CD4-positive, alpha-beta memory T cell (primary cell): ENCODE measurements at regions not wholly inside any gene's neighbourhood (a gene's known extent, or its start where the extent isn't known, plus 50 kb on each side); places are given as distances from the start of the nearest gene placed in this dataset.
"Not testable (repeated sequence)": the region's sequence is repeated elsewhere in the genome, so short reads cannot be mapped to it uniquely, and the experiment has no call there.

Experiments used
- CTCF ChIA-PET: fragments of 350-600 bp; sonication (Branson Sonifier 250); formaldehyde crosslinking; loops from one replicate; lab custom pipeline; 2021; ENCODE audit warnings: inconsistent platforms; ENCODE audit not compliant: partially characterized antibody; lab: Charles Lee
- POLR2A ChIA-PET: fragments of 350-600 bp; sonication (Branson Sonifier 250); formaldehyde crosslinking; loops from one replicate; lab custom pipeline; 2021; ENCODE audit not compliant: partially characterized antibody; lab: Charles Lee
- DNase-seq, 5 donors: peaks; one replicate each; pipeline versions ENCODE4 v3.0.0 to v3.0.0-alpha.2; 2020 to 2022; ENCODE audit warnings: mixed read lengths in 1 of 5
- H3K27ac ChIP-seq: one replicate; pipeline ENCODE4 v1.7.0; 2013; ENCODE audit warnings: low read depth, low read length
- H3K27me3 ChIP-seq: 2 replicates; pipeline ENCODE4 v1.7.0; 2013; ENCODE audit warnings: mild to moderate bottlenecking, low read length, moderate library complexity; ENCODE audit not compliant: insufficient read depth
- H3K36me3 ChIP-seq: 2 replicates; pipeline ENCODE4 v1.7.0; 2013; ENCODE audit warnings: mild to moderate bottlenecking, low read length, moderate library complexity; ENCODE audit not compliant: insufficient read depth
- H3K4me1 ChIP-seq: 2 replicates; pipeline ENCODE4 v1.7.0; 2013; ENCODE audit warnings: mild to moderate bottlenecking, low read length, moderate library complexity; ENCODE audit not compliant: insufficient read depth
- H3K4me3 ChIP-seq, 2 donors: one replicate each; pipeline ENCODE4 v1.7.0; 2013; ENCODE audit warnings: low read length in 2 of 2, mild to moderate bottlenecking in 1 of 2
- H3K9me3 ChIP-seq, 2 donors: one replicate each; pipeline ENCODE4 v1.7.0; 2013; ENCODE audit warnings: low read length in 2 of 2, control low read depth in 1 of 2; ENCODE audit not compliant: control insufficient read depth in 1 of 2
- H3K27ac Mint-ChIP-seq, 7 donors: one replicate each; pipeline ENCODE4 v1.8.0; 2020 to 2021; ENCODE audit warnings: mixed read lengths in 7 of 7, mild to moderate bottlenecking in 6 of 7, inconsistent platforms in 3 of 7, moderate library complexity in 3 of 7
- H3K27me3 Mint-ChIP-seq, 2 donors: one replicate each; pipeline ENCODE4 v1.8.0; 2020 to 2021; ENCODE audit warnings: mixed read lengths in 2 of 2
- H3K36me3 Mint-ChIP-seq, 2 donors: one replicate each; pipeline ENCODE4 v1.8.0; 2020 to 2021; ENCODE audit warnings: mixed read lengths in 2 of 2, inconsistent platforms in 1 of 2, mild to moderate bottlenecking in 1 of 2
- H3K4me1 Mint-ChIP-seq, 4 donors: one replicate each; pipeline ENCODE4 v1.8.0; 2020 to 2021; ENCODE audit warnings: mixed read lengths in 4 of 4, mild to moderate bottlenecking in 1 of 4
- H3K4me3 Mint-ChIP-seq, 8 donors: one replicate each; pipeline ENCODE4 v1.8.0; 2020 to 2021; ENCODE audit warnings: mixed read lengths in 8 of 8, mild to moderate bottlenecking in 7 of 8, moderate library complexity in 6 of 8, inconsistent platforms in 3 of 8
- H3K9me3 Mint-ChIP-seq, 8 donors: one replicate each; pipeline ENCODE4 v1.8.0; 2020 to 2021; ENCODE audit warnings: mixed read lengths in 8 of 8, mild to moderate bottlenecking in 5 of 8, inconsistent platforms in 3 of 8, moderate library complexity in 1 of 8
- intact Hi-C: fragments of 100-400 bp; cut with micrococcal nuclease; formaldehyde crosslinking; loops from one replicate; pipeline ENCODE4 v1.15.1; 2023

GRCh38 chr11:44427432-44427831 lies 117.5 kb upstream of the ALX4 start:
- H3K36me3 Mint-ChIP-seq, result no peaks in the 10 kb centered on the region
- H3K4me3 Mint-ChIP-seq, result no peak overlapping the region
- H3K9me3 Mint-ChIP-seq, result no peaks in the 10 kb centered on the region
- POLR2A ChIA-PET, result no interaction called here
- CTCF ChIA-PET, result no interaction called here
- H3K4me3 ChIP-seq, result no peak overlapping the region
- intact Hi-C loops, result no loop called here
- no peaks in the 10 kb centered on the region for H3K4me1 Mint-ChIP-seq
- H3K4me1 ChIP-seq, result no peaks in the 10 kb centered on the region
- no peaks in the 10 kb centered on the region for H3K27me3 ChIP-seq
- no peak for DNase-seq
- no peaks in the 10 kb centered on the region for H3K36me3 ChIP-seq
- peaks cover 29 to 33% of the 10 kb centered on the region in 2 donors for H3K27me3 Mint-ChIP-seq
- no peaks in the 10 kb centered on the region for H3K9me3 ChIP-seq
- H3K27ac ChIP-seq, result no peak overlapping the region
- H3K27ac Mint-ChIP-seq, result no peak overlapping the region

GRCh38 chr11:44430140-44430539 lies 120.2 kb upstream of the ALX4 start:
- ChIA-PET POLR2A (interaction anchor here (0.5 kb wide), 1 partner anchor 1209 kb away, joined by 4 read pairs; no protein-coding TSS in a partner anchor), CTCF (no interaction called here)
- peaks cover 32 to 33% of the 10 kb centered on the region in 2 donors for H3K27me3 Mint-ChIP-seq
- H3K27ac Mint-ChIP-seq, result no peak overlapping the region
- Histone ChIP-seq H3K4me3 (no peak overlapping the region), H3K27me3 (no peaks in the 10 kb centered on the region), H3K4me1 (no peaks in the 10 kb centered on the region), H3K9me3 (no peaks in the 10 kb centered on the region), H3K27ac (no peak overlapping the region), H3K36me3 (no peaks in the 10 kb centered on the region)
- no peaks in the 10 kb centered on the region for H3K4me1 Mint-ChIP-seq
- H3K4me3 Mint-ChIP-seq, result no peak overlapping the region
- no peak for DNase-seq
- intact Hi-C loops, result no loop called here
- H3K36me3 Mint-ChIP-seq, result no peaks in the 10 kb centered on the region
- peaks cover 0 to 2% (median 0%) of the 10 kb centered on the region in 8 donors for H3K9me3 Mint-ChIP-seq

- Histone ChIP-seq H3K27ac (no peak overlapping the region), H3K27me3 (no peaks in the 10 kb centered on the region), H3K36me3 (no peaks in the 10 kb centered on the region), H3K4me3 (no peak overlapping the region), H3K4me1 (no peaks in the 10 kb centered on the region), H3K9me3 (no peaks in the 10 kb centered on the region)
- H3K4me3 Mint-ChIP-seq, result no peak overlapping the region
- ChIA-PET POLR2A (no interaction called here), CTCF (interaction anchor here (1.2 kb wide), 1 partner anchor 15 kb away, joined by 3 read pairs; no protein-coding TSS in a partner anchor)
- DNase-seq, result no peak
- no peaks in the 10 kb centered on the region for H3K4me1 Mint-ChIP-seq
- intact Hi-C loops, result no loop called here
- H3K9me3 Mint-ChIP-seq, result peaks cover 0 to 3% (median under 1%) of the 10 kb centered on the region in 8 donors
- H3K27ac Mint-ChIP-seq, result no peak overlapping the region
- H3K27me3 Mint-ChIP-seq, result peaks cover 45 to 46% of the 10 kb centered on the region in 2 donors
- no peaks in the 10 kb centered on the region for H3K36me3 Mint-ChIP-seq
Measured at GRCh38 chr11:44434191-44434590, 124.3 kb upstream of the ALX4 start.

- H3K9me3 Mint-ChIP-seq, result peaks cover 0 to 22% (median 11%) of the 10 kb centered on the region in 8 donors
- H3K27me3 ChIP-seq, result no peaks in the 10 kb centered on the region
- H3K27ac Mint-ChIP-seq, result no peak overlapping the region
- peaks cover 50 to 60% of the 10 kb centered on the region in 2 donors for H3K27me3 Mint-ChIP-seq
- DNase-seq, result no peak
- no peaks in the 10 kb centered on the region for H3K4me1 ChIP-seq
- no peak overlapping the region for H3K4me3 ChIP-seq
- ChIA-PET POLR2A (no interaction called here), CTCF (no interaction called here)
- no peaks in the 10 kb centered on the region for H3K9me3 ChIP-seq
- H3K4me3 Mint-ChIP-seq, result no peak overlapping the region
- no peaks in the 10 kb centered on the region for H3K36me3 Mint-ChIP-seq
- intact Hi-C loops, result no loop called here
- no peaks in the 10 kb centered on the region for H3K36me3 ChIP-seq
- H3K27ac ChIP-seq, result no peak overlapping the region
- no peaks in the 10 kb centered on the region for H3K4me1 Mint-ChIP-seq
Measured at GRCh38 chr11:44437122-44437521, 127.2 kb upstream of the ALX4 start.

GRCh38 chr11:44442893-44443673 lies 122.4 kb upstream of the CD82 start:
- Mint-ChIP-seq H3K9me3 (peaks cover 3 to 25% (median 15%) of the 10 kb centered on the region in 8 donors), H3K27me3 (peaks cover 22 to 38% of the 10 kb centered on the region in 2 donors)
- H3K4me1 Mint-ChIP-seq, H3K27ac Mint-ChIP-seq, H3K36me3 ChIP-seq, POLR2A ChIA-PET, H3K36me3 Mint-ChIP-seq, intact Hi-C loops, DNase-seq, H3K27me3 ChIP-seq, H3K4me3 ChIP-seq, H3K9me3 ChIP-seq, H3K4me3 Mint-ChIP-seq, CTCF ChIA-PET, H3K27ac ChIP-seq, H3K4me1 ChIP-seq: not testable (repeated sequence)

GRCh38 chr11:44443836-44444769 lies 121.4 kb upstream of the CD82 start:
- peaks cover 15 to 28% of the 10 kb centered on the region in 2 donors for H3K27me3 Mint-ChIP-seq
- intact Hi-C loops, result no loop called here
- POLR2A ChIA-PET, result no interaction called here

GRCh38 chr11:44444770-44445321 lies 120.6 kb upstream of the CD82 start:
- H3K27ac Mint-ChIP-seq, result no peak overlapping the region
- no peak for DNase-seq
- no peaks in the 10 kb centered on the region for H3K9me3 ChIP-seq
- CTCF ChIA-PET, result no interaction called here
- no peaks in the 10 kb centered on the region for H3K4me1 Mint-ChIP-seq
- H3K4me3 ChIP-seq, result no peak overlapping the region
- no peaks in the 10 kb centered on the region for H3K27me3 ChIP-seq
- peaks cover 12 to 21% of the 10 kb centered on the region in 2 donors for H3K27me3 Mint-ChIP-seq
- H3K36me3 ChIP-seq, result no peaks in the 10 kb centered on the region
- H3K4me3 Mint-ChIP-seq, result no peak overlapping the region
- H3K9me3 Mint-ChIP-seq, result peaks cover 3 to 18% (median 9%) of the 10 kb centered on the region in 8 donors
- no peaks in the 10 kb centered on the region for H3K4me1 ChIP-seq
- POLR2A ChIA-PET, result no interaction called here
- intact Hi-C loops, result no loop called here
- peaks cover 0 to 5% of the 10 kb centered on the region in 2 donors for H3K36me3 Mint-ChIP-seq
- H3K27ac ChIP-seq, result no peak overlapping the region

More at GRCh38 chr11:44443836-44444769, 121.4 kb upstream of the CD82 start:
- H3K27ac ChIP-seq, result no peak overlapping the region
- H3K4me1 Mint-ChIP-seq, result no peaks in the 10 kb centered on the region
- peaks cover 3 to 25% (median 15%) of the 10 kb centered on the region in 8 donors for H3K9me3 Mint-ChIP-seq
- DNase-seq, result no peak
- no peak overlapping the region for H3K4me3 ChIP-seq
- H3K27ac Mint-ChIP-seq, result no peak overlapping the region
- H3K36me3 Mint-ChIP-seq, result peaks cover 0 to 5% of the 10 kb centered on the region in 2 donors
- no peaks in the 10 kb centered on the region for H3K9me3 ChIP-seq
- CTCF ChIA-PET, result no interaction called here
- no peaks in the 10 kb centered on the region for H3K27me3 ChIP-seq
- H3K36me3 ChIP-seq, result no peaks in the 10 kb centered on the region
- H3K4me1 ChIP-seq, result no peaks in the 10 kb centered on the region
- no peak overlapping the region for H3K4me3 Mint-ChIP-seq
